MCF 10A (cell line): ENCODE measurements at regions not wholly inside any gene's neighbourhood (a gene's known extent, or its start where the extent isn't known, plus 50 kb on each side); places are given as distances from the start of the nearest gene placed in this dataset.

Experiments
- BruUV-seq: library from RNA; stranded (reverse); fragments of 400-500 nt; replicated peaks from 2 replicates; lab custom pipeline; 2021; lab: Mats Ljungman, UMichigan
- CTCF ChIA-PET: fragments of 300-600 bp; sonication (Branson Sonifier 250); formaldehyde crosslinking; extraction: SDS; loops from one replicate; lab custom pipeline; 2021; ENCODE audit warnings: antibody characterized with exemption, inconsistent platforms; lab: Yijun Ruan, JAX
- POLR2A ChIA-PET: fragments of 300-600, 350-650 bp; sonication (Branson Sonifier 250); formaldehyde crosslinking; extraction: SDS; loops from one replicate; lab custom pipeline; 2020; ENCODE audit warnings: antibody characterized with exemption, inconsistent platforms; lab: Yijun Ruan, JAX
- DNase-seq: peaks from one replicate; pipeline ENCODE4 v3.0.0-alpha.2; 2018; ENCODE audit not compliant: unreplicated experiment
- H3K27ac Mint-ChIP-seq: one replicate; pipeline ENCODE4 v1.8.0; 2022; ENCODE audit warnings: mild to moderate bottlenecking, low read depth, mixed read lengths; ENCODE audit not compliant: unreplicated experiment
- H3K27me3 Mint-ChIP-seq: one replicate; pipeline ENCODE4 v1.8.0; 2022; ENCODE audit warnings: mixed read lengths; ENCODE audit not compliant: insufficient read depth, unreplicated experiment
- H3K36me3 Mint-ChIP-seq: one replicate; pipeline ENCODE4 v1.8.0; 2022; ENCODE audit warnings: mild to moderate bottlenecking, moderate library complexity, mixed read lengths; ENCODE audit not compliant: insufficient read depth, unreplicated experiment
- H3K4me1 Mint-ChIP-seq: one replicate; pipeline ENCODE4 v1.8.0; 2022; ENCODE audit warnings: mixed read lengths; ENCODE audit not compliant: insufficient read depth, unreplicated experiment
- H3K4me3 Mint-ChIP-seq: one replicate; pipeline ENCODE4 v1.8.0; 2022; ENCODE audit warnings: mild to moderate bottlenecking, moderate library complexity, mixed read lengths; ENCODE audit not compliant: unreplicated experiment
- H3K9me3 Mint-ChIP-seq: one replicate; pipeline ENCODE4 v1.8.0; 2022; ENCODE audit warnings: mixed read lengths; ENCODE audit not compliant: unreplicated experiment
- intact Hi-C: fragments of 100-400 bp; cut with micrococcal nuclease; formaldehyde crosslinking; loops from 2 replicates; pipeline ENCODE4 v1.14.1; 2022
- TF ChIP-seq, protein P1 (sequence below): fragments of 200-600 bp; IDR thresholded peaks from one replicate; pipeline ENCODE4 v1.8.0; 2022; ENCODE audit warnings: antibody characterized with exemption, mild to moderate bottlenecking; ENCODE audit not compliant: unreplicated experiment

DNA sequence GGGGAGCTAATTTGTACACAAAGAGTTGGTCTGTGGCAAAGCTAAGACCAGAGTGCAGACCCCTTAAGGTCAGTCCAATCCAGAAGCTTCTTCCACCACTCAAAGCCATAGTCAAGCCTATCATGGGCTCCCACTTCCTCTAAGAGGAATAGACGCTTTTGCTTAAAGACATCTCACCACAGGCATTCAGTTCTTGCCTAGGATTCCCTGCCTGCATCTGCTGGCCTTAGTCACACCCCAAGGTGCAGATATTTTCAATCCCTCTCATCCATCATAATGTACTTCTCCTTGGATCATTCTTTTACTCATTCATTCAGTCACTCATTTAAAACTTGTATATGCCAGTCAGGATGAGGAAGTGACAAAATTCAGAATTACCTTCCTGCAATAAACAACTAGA is 179.6 kb upstream of the STT3B start:
- Mint-ChIP-seq H3K9me3 (no peaks in the 10 kb centered on the region), H3K4me3 (no peak overlapping the region), H3K36me3 (no peaks in the 10 kb centered on the region), H3K4me1 (peaks cover 6% of the 10 kb centered on the region), H3K27ac (no peak overlapping the region), H3K27me3 (no peaks in the 10 kb centered on the region)
- intact Hi-C loops: no loop called here
- TF ChIP-seq, protein P1, sequence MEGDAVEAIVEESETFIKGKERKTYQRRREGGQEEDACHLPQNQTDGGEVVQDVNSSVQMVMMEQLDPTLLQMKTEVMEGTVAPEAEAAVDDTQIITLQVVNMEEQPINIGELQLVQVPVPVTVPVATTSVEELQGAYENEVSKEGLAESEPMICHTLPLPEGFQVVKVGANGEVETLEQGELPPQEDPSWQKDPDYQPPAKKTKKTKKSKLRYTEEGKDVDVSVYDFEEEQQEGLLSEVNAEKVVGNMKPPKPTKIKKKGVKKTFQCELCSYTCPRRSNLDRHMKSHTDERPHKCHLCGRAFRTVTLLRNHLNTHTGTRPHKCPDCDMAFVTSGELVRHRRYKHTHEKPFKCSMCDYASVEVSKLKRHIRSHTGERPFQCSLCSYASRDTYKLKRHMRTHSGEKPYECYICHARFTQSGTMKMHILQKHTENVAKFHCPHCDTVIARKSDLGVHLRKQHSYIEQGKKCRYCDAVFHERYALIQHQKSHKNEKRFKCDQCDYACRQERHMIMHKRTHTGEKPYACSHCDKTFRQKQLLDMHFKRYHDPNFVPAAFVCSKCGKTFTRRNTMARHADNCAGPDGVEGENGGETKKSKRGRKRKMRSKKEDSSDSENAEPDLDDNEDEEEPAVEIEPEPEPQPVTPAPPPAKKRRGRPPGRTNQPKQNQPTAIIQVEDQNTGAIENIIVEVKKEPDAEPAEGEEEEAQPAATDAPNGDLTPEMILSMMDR: no peak
- ChIA-PET POLR2A (no interaction called here), CTCF (interaction anchor here (0.8 kb wide), 1 partner anchor 12 kb away, joined by 3 read pairs; no protein-coding TSS in a partner anchor)
- DNase-seq: no peak
- BruUV-seq: no TSS peak

DNA sequence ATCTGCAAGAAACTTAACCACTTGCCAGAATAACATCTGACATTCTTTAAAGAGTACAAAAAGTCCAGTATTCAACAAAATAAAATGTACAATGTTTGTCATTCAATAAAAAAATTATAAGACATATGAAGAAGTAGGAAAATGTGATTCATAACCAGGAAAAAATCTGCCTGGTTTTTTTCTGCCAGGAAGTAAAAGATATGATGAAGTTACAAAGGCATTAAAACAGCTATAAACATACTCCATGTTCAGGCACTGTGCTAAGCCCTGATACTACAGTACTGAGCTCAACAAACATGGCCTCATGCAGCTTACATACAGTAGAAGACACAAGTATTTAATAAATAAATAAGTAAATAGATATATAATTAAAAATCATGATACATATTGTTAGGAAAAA is 178.4 kb upstream of the STT3B start:
- no peak for DNase-seq
- Mint-ChIP-seq H3K9me3 (no peaks in the 10 kb centered on the region), H3K4me1 (peaks cover 6% of the 10 kb centered on the region), H3K27me3 (no peaks in the 10 kb centered on the region), H3K27ac (no peak overlapping the region), H3K36me3 (no peaks in the 10 kb centered on the region), H3K4me3 (no peak overlapping the region)
- TF ChIP-seq, protein P1: no peak
- ChIA-PET CTCF (interaction anchor here (1.6 kb wide), 1 partner anchor 178 kb away, joined by 3 read pairs; no protein-coding TSS in a partner anchor), POLR2A (no interaction called here)
- intact Hi-C loops: no loop called here
- BruUV-seq: no TSS peak

DNA sequence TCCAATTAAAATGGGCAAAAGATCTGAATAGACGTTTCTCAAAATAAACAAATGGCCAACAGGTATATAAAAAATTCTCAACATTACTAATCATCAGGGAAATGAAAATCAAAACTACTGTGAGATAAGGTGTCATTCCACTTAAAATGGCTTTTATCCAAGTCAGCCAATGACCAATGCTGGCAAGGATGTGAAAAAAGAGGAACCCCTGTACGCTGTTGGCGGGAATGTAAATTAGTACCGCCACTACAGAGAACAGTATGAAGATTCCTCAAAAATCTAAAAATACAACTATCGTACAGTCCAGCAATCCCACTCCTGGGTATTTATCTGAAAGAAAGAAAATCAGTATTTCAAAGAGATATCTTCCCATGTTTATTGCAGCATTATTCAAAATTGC is 176.9 kb upstream of the STT3B start:
- no peak overlapping the region for H3K27ac Mint-ChIP-seq
- ChIA-PET POLR2A (no interaction called here), CTCF (interaction anchor here (0.9 to 1.6 kb wide), 3 partner anchors 14 to 176 kb away, joined by 3 read pairs; no protein-coding TSS in a partner anchor)
- TF ChIP-seq, protein P1: no peak
- peaks cover 6% of the 10 kb centered on the region for H3K4me1 Mint-ChIP-seq
- no peaks in the 10 kb centered on the region for H3K36me3 Mint-ChIP-seq
- no peaks in the 10 kb centered on the region for H3K9me3 Mint-ChIP-seq
- no TSS peak for BruUV-seq
- intact Hi-C loops: no loop called here
- no peak for DNase-seq
- no peaks in the 10 kb centered on the region for H3K27me3 Mint-ChIP-seq
- no peak overlapping the region for H3K4me3 Mint-ChIP-seq

DNA sequence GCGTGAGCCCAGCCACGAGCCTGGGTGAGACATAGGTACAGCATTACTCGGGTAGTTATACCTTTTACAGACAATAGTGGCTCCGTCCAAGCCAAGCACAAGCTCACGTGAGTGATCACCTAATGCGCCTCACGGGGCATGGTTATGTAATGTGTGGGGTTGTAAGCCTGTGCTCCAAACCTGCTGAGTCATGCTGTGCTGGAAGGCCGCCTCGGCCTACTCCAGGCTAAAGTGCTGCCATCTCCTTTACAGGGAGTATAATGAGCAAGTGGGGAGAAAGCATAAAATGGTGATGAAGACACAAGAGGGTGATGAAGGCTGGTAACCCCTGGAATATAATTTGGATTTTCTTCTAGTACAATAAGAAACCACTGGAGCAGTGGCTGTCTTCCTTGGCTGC is 175.8 kb upstream of the STT3B start:
- H3K27ac Mint-ChIP-seq: peak overlapping the region; percentile 65
- POLR2A ChIA-PET: interaction anchor here (0.7 to 1.8 kb wide), 4 partner anchors 17 to 538 kb away, joined by 3 to 9 read pairs (median 4); partner anchors contain the start of gene STT3B
- BruUV-seq: no TSS peak

More for the DNA sequence above, 175.8 kb upstream of the STT3B start:
- peak; percentile 89 for DNase-seq
- no peaks in the 10 kb centered on the region for H3K36me3 Mint-ChIP-seq
- CTCF ChIA-PET: interaction anchor here (0.7 kb wide), 1 partner anchor 200 kb away, joined by 3 read pairs; no protein-coding TSS in a partner anchor
- H3K27me3 Mint-ChIP-seq: no peaks in the 10 kb centered on the region
- H3K9me3 Mint-ChIP-seq: no peaks in the 10 kb centered on the region
- TF ChIP-seq, protein P1: no peak
- H3K4me3 Mint-ChIP-seq: no peak overlapping the region
- intact Hi-C loops: no loop called here
- peaks cover 6% of the 10 kb centered on the region for H3K4me1 Mint-ChIP-seq
